ENCODE measurements at regions not wholly inside any gene's neighbourhood (a gene's known extent, or its start where the extent isn't known, plus 50 kb on each side); places are given as distances from the start of the nearest gene placed in this dataset.

GRCh38 chr5:160903076-160903475 lies 51.1 kb upstream of the ATP10B start:
- DNase-seq: no peak

All from hypothalamus (tissue), 51 donors.